ACHN (cell line): ENCODE measurements at regions not wholly inside any gene's neighbourhood (a gene's known extent, or its start where the extent isn't known, plus 50 kb on each side); places are given as distances from the start of the nearest gene placed in this dataset.
A peak's percentile ranks its signal among the peaks of the same experiment; 100 is the strongest.
"Not testable (repeated sequence)": the region's sequence is repeated elsewhere in the genome, so short reads cannot be mapped to it uniquely, and the experiment has no call there.

Source experiments
- DNase-seq: peaks from one replicate; pipeline ENCODE4 v3.0.0-alpha.2; 2015
- in situ Hi-C: cut with HindIII; loops from 2 replicates; pipeline ENCODE4 v1.10.0; 2017; ENCODE audit warnings: low sequenced_read_pairs, low pct_ligation_motif_present, low pct_unique_long_range_greater_than_20kb

- in situ Hi-C loops, result no loop called here
- DNase-seq, result no peak
Measured at GRCh38 chr14:97159124-97159523, 361.9 kb downstream of the VRK1 start.

GRCh38 chr14:97162621-97163020 is 365.4 kb downstream of the VRK1 start:
- in situ Hi-C loops, result no loop called here
- no peak for DNase-seq

- in situ Hi-C loops, result no loop called here
- DNase-seq, result no peak
Measured at GRCh38 chr14:97164021-97164420, 366.8 kb downstream of the VRK1 start.

- in situ Hi-C loops, result no loop called here
- no peak for DNase-seq
Measured at GRCh38 chr14:97166497-97166896, 369.3 kb downstream of the VRK1 start.

- DNase-seq, in situ Hi-C loops: not testable (repeated sequence)
Measured at GRCh38 chr14:97167577-97167976, 370.4 kb downstream of the VRK1 start.

GRCh38 chr14:97172644-97173043 is 375.5 kb downstream of the VRK1 start:
- DNase-seq, result no peak
- in situ Hi-C loops, result no loop called here

GRCh38 chr14:97177016-97177415 is 379.8 kb downstream of the VRK1 start:
- in situ Hi-C loops, result no loop called here
- DNase-seq, result peak; percentile 48

- no peak for DNase-seq
- in situ Hi-C loops, result no loop called here
Measured at GRCh38 chr14:97177635-97178034, 380.5 kb downstream of the VRK1 start.

GRCh38 chr14:97178781-97179180 is 381.6 kb downstream of the VRK1 start:
- DNase-seq, result no peak
- in situ Hi-C loops, result no loop called here

- no peak for DNase-seq
- in situ Hi-C loops, result no loop called here
Measured at GRCh38 chr14:97179573-97179972, 382.4 kb downstream of the VRK1 start.

GRCh38 chr14:97180304-97181200 is 383.4 kb downstream of the VRK1 start:
- in situ Hi-C loops, result no loop called here
- DNase-seq, result peak; percentile 82

- in situ Hi-C loops, result no loop called here
- peak; percentile 22 for DNase-seq
Measured at GRCh38 chr14:97185186-97185585, 388.0 kb downstream of the VRK1 start.

GRCh38 chr14:97187916-97188315 is 390.7 kb downstream of the VRK1 start:
- in situ Hi-C loops, result no loop called here
- no peak for DNase-seq

- no peak for DNase-seq
- in situ Hi-C loops, result no loop called here
Measured at GRCh38 chr14:97196336-97196735, 399.2 kb downstream of the VRK1 start.

GRCh38 chr14:97198813-97199212 is 401.6 kb downstream of the VRK1 start:
- DNase-seq, result no peak
- in situ Hi-C loops, result no loop called here

GRCh38 chr14:97200245-97200644 is 403.1 kb downstream of the VRK1 start:
- DNase-seq, result no peak
- in situ Hi-C loops, result no loop called here

GRCh38 chr14:97206916-97207315 is 409.7 kb downstream of the VRK1 start:
- in situ Hi-C loops, result no loop called here
- DNase-seq, result no peak

- in situ Hi-C loops, result no loop called here
- no peak for DNase-seq
Measured at GRCh38 chr14:97210202-97210601, 413.0 kb downstream of the VRK1 start.

- DNase-seq, result no peak
- in situ Hi-C loops, result no loop called here
Measured at GRCh38 chr14:97212399-97212798, 415.2 kb downstream of the VRK1 start.

- DNase-seq, result no peak
- in situ Hi-C loops, result no loop called here
Measured at GRCh38 chr14:97213720-97214119, 416.5 kb downstream of the VRK1 start.
